ENCODE measurements at regions not wholly inside any gene's neighbourhood (a gene's known extent, or its start where the extent isn't known, plus 50 kb on each side); places are given as distances from the start of the nearest gene placed in this dataset.

- no peak overlapping the region for H2AFZ ChIP-seq (ENCODE audit: control insufficient read depth, low read length)
- FAIRE-seq: no peak
- H3K36me3 ChIP-seq (ENCODE audit: control insufficient read depth in 2 of 2, extremely low read depth in 1 of 2, insufficient read depth in 2 of 2, low read length in 2 of 2): no peaks in the 10 kb centered on the region
- no peaks in the 10 kb centered on the region for H4K20me1 ChIP-seq (ENCODE audit: control insufficient read depth, extremely low read depth, insufficient read depth, low read length)
- H3K4me1 ChIP-seq (ENCODE audit: control insufficient read depth, extremely low read depth, insufficient read depth, low read length): no peaks in the 10 kb centered on the region
- H3K4me3 ChIP-seq (ENCODE audit: control insufficient read depth in 2 of 3, extremely low read depth in 1 of 3, insufficient read depth in 2 of 3, low read depth in 1 of 3, low read length in 3 of 3): no peak overlapping the region
- dilution Hi-C loops (cut with MboI; ENCODE audit: extremely low pct_ligation_motif_present, low sequenced_read_pairs): no loop called here
- no peaks in the 10 kb centered on the region for H3K27me3 ChIP-seq (ENCODE audit: control insufficient read depth, extremely low read depth, insufficient read depth, low read length)
- H3K27ac ChIP-seq (ENCODE audit: control insufficient read depth, insufficient read depth, low read length): no peak overlapping the region
- no peak overlapping the region for H3K4me2 ChIP-seq (ENCODE audit: control insufficient read depth, extremely low read depth, insufficient read depth, low read depth, low read length)
- no peak for TF ChIP-seq CTCF (optimal IDR thresholded peaks at IDR 0.05 in 1 of 3, IDR thresholded peaks at IDR 0.05 in 1 of 3, conservative IDR thresholded peaks at IDR 0.05 in 1 of 3; ENCODE audit: extremely low read depth in 1 of 3, insufficient read depth in 2 of 3, low read length in 3 of 3)
- TF ChIP-seq EZH2 (IDR thresholded peaks at IDR 0.05; ENCODE audit: low read length): no peak
- no peaks in the 10 kb centered on the region for H3K9me1 ChIP-seq (ENCODE audit: control insufficient read depth, extremely low read depth, insufficient read depth, low read length)
- no peaks in the 10 kb centered on the region for H3K9me3 ChIP-seq (ENCODE audit: control insufficient read depth, low read depth, low read length)
- DNase-seq (ENCODE audit: low read depth, low spot score): no peak
- H3K79me2 ChIP-seq (ENCODE audit: control insufficient read depth, insufficient read depth, low read length): no peaks in the 10 kb centered on the region
- no peak overlapping the region for H3K9ac ChIP-seq (ENCODE audit: control insufficient read depth, extremely low read depth, insufficient read depth, low read length)
These were observed 370.5 kb upstream of the FAT1 start for GRCh38 chr4:187094144-187094543.

- FAIRE-seq (no peak), DNase-seq (ENCODE audit: low read depth, low spot score) (no peak)
- no peak overlapping the region for H3K4me3 ChIP-seq (ENCODE audit: control insufficient read depth in 2 of 3, extremely low read depth in 1 of 3, insufficient read depth in 2 of 3, low read depth in 1 of 3, low read length in 3 of 3)
- no peak overlapping the region for H3K27ac ChIP-seq (ENCODE audit: control insufficient read depth, insufficient read depth, low read length)
- no peaks in the 10 kb centered on the region for H3K4me1 ChIP-seq (ENCODE audit: control insufficient read depth, extremely low read depth, insufficient read depth, low read length)
- no peak for TF ChIP-seq CTCF (optimal IDR thresholded peaks at IDR 0.05 in 1 of 3, IDR thresholded peaks at IDR 0.05 in 1 of 3, conservative IDR thresholded peaks at IDR 0.05 in 1 of 3; ENCODE audit: extremely low read depth in 1 of 3, insufficient read depth in 2 of 3, low read length in 3 of 3)
- TF ChIP-seq EZH2 (IDR thresholded peaks at IDR 0.05; ENCODE audit: low read length): no peak
- H3K79me2 ChIP-seq (ENCODE audit: control insufficient read depth, insufficient read depth, low read length): no peaks in the 10 kb centered on the region
- no peaks in the 10 kb centered on the region for H4K20me1 ChIP-seq (ENCODE audit: control insufficient read depth, extremely low read depth, insufficient read depth, low read length)
- no peaks in the 10 kb centered on the region for H3K27me3 ChIP-seq (ENCODE audit: control insufficient read depth, extremely low read depth, insufficient read depth, low read length)
- H3K9me3 ChIP-seq (ENCODE audit: control insufficient read depth, low read depth, low read length): no peaks in the 10 kb centered on the region
- no peak overlapping the region for H2AFZ ChIP-seq (ENCODE audit: control insufficient read depth, low read length)
- H3K9me1 ChIP-seq (ENCODE audit: control insufficient read depth, extremely low read depth, insufficient read depth, low read length): no peaks in the 10 kb centered on the region
- no peak overlapping the region for H3K4me2 ChIP-seq (ENCODE audit: control insufficient read depth, extremely low read depth, insufficient read depth, low read depth, low read length)
- H3K9ac ChIP-seq (ENCODE audit: control insufficient read depth, extremely low read depth, insufficient read depth, low read length): no peak overlapping the region
- dilution Hi-C loops (cut with MboI; ENCODE audit: extremely low pct_ligation_motif_present, low sequenced_read_pairs): no loop called here
- H3K36me3 ChIP-seq (ENCODE audit: control insufficient read depth in 2 of 2, extremely low read depth in 1 of 2, insufficient read depth in 2 of 2, low read length in 2 of 2): no peaks in the 10 kb centered on the region
These were observed 374.8 kb upstream of the FAT1 start for GRCh38 chr4:187098429-187098828.
